Activated CD8-positive, alpha-beta memory T cell treated with anti-CD3 and anti-CD28 coated beads, Interleukin-2, amount 50 U/mL, for 24 hours (primary cell): ENCODE measurements at regions not wholly inside any gene's neighbourhood (a gene's known extent, or its start where the extent isn't known, plus 50 kb on each side); places are given as distances from the start of the nearest gene placed in this dataset.

ENCODE experiments used
- DNase-seq: peaks from one replicate; pipeline ENCODE4 v3.0.0-alpha.2; 2020; ENCODE audit errors: extremely low read depth

GRCh38 chr5:3654515-3654914, 58.9 kb downstream of the IRX1 start:
- DNase-seq = no peak

- no peak for DNase-seq
Measured at GRCh38 chr5:3656803-3657202, 61.2 kb downstream of the IRX1 start.

DNA sequence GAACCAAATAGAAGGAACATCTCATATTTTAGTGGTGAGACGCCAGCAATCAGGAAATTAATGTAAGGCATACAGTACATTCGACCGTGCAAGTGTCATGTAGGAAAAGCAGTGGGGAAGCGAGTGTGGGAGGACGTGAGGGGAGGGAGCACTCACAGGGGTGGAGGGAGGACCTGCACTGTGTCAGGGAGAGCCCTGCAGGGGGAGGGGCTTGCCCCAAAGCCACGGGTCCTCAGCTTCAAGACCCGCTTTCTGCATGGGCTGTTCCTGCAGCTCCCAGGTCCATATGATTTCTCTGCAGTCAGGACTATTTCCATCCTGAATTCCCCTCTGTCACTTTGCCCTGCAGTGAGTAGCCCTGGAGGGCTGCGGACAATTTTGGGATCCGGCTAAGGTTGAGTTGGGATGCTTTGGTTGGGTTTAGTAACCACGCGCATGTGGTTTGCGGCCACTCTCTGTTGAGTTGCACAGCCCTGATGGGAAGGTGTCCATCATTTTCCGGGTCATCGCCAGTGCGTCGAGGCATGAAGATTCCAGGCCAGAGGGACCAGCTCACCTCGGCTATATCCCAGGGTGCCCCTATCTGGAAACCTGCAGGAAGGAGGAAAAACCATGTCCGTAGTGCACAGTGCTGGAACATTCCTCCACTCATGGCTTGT, 61.9 kb downstream of the IRX1 start:
- DNase-seq = no peak

DNA sequence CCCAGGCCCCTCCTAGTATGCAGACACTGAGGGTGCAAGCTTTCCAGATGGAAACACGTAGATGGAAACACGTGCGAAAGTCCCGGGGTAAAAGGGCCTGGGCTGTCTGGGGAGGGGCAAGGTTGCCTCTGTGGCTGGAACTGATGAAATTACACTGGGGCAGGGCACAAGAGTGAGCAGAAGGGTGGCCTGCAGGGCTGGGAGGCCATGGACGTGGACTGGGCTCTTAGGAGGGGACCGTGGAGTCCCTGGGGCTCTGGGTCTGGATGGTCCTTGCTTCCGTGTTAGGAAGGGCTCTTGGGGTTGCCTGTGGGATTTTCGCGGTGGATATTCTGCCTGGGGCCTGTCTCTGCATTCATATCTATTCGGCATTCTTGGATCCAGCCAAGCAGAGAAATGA, 63.3 kb downstream of the IRX1 start:
- no peak for DNase-seq

DNA sequence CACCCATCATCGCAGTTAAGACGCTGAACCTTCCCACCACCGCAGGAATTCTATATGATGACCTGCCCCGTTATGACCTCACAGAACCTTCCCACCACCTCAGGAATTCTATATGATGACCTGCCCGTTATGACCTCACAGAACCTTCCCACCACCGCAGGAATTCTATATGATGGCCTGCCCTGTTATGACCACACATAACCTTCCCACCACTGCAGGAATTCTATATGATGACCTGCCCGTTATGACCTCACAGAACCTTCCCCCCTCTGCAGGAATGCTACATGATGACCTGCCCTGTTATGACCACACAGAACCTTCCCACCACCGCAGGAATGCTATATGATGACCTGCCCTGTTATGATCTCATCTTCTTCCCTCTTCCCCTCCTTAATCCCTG, 64.3 kb downstream of the IRX1 start:
- DNase-seq = no peak

DNA sequence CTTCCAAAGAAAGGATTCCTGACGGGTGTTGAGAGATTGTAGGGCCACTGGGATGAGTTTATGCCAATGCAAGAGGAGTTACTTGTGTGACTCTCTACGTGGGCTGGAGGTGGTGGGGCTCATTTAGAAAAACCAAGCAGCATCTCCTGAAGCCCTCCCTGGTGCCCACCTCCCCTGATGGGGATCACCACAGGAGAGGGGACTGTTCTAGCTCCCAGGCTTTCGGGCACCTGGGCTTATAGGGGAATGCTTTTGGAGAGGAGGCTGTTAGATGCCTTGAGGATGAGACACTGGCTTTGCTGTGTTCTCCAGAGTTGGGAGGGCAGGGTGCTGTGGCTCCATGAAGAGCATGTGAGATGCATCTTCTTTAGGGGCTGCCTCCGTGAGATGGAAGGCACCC, 65.0 kb downstream of the IRX1 start:
- DNase-seq = no peak

GRCh38 chr5:3661755-3662296, 66.2 kb downstream of the IRX1 start:
- DNase-seq = no peak

DNA sequence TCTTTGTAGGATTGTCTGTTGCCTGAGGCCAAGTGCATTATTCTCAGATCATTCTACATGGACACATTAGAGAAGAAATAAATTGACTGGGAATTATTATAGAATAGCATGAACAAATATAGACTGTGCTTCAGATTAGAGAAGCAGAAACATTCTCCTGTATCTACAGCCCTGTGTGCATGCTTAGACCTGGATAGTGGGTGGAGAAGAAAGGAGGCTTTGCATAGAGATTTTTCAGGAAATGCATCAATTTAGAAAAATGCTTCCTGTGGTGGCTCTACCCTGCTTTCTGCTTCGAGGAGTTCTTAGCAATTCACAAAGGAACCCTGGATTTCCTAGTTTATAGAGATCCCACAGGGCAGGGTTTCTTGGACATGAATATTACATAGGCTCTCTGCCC, 66.7 kb downstream of the IRX1 start:
- no peak for DNase-seq

DNA sequence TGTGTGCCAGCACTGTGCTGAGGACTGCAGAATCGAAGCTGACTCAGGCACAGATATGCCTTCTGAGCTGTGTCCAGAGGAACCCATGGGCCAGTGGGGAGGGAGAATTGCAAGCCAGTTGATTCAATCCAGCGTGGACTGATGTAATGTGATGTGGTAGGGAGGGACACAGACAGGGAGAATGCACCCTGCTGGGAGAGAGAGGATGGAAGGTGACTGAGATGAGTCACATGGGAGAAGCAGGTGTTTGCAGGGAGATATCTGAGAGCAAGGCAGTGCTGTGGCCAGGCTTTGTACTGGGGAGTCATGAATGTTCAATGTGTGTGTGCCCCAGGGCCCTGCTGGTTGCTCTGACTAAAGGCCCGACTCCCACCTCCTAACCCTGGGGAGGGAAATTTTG, 75.7 kb downstream of the IRX1 start:
- no peak for DNase-seq

GRCh38 chr5:3678801-3679200, 83.2 kb downstream of the IRX1 start:
- no peak for DNase-seq

GRCh38 chr5:3680821-3681220, 85.2 kb downstream of the IRX1 start:
- DNase-seq = no peak

- no peak for DNase-seq
Measured at GRCh38 chr5:3684118-3684517, 88.5 kb downstream of the IRX1 start.

GRCh38 chr5:3684771-3685354, 89.2 kb downstream of the IRX1 start:
- no peak for DNase-seq

DNA sequence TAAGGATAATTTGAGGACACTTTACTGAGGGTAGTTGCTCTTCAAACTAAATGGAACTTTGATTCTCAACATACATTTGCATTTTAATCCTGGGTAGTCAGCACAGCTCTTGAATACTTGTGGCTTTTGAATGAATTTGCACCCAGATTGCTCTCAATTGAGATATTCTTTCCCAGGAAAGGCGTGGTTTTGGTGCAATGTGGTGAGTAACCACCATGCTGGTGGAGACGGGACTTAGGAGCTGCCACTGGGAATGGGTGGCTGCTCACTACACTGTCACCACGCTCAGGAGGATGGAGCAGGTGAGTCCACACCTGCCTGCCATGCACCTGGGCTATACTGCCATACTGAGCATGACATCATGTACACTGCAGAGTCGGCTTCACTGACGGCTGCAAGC, 99.2 kb downstream of the IRX1 start:
- no peak for DNase-seq

DNA sequence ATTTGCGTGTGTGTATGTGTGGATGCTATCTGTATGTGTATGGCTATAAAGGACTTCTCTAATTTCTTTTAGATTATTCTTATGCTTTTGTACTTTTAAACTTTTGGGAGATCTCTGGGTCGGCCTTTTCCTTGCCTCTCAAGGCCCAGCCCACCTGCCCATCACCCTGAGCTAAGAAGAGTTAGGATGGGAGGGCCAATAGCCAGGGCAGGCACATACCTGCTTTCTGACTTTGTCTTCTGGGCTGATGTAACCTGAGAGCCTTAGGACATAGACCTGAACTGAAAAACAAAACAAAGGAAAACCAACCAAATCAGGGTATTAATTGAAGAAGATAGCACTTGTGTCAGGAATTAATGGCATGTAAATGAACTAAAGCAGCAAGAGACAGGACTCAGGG, 100.2 kb downstream of the IRX1 start:
- DNase-seq = no peak

DNA sequence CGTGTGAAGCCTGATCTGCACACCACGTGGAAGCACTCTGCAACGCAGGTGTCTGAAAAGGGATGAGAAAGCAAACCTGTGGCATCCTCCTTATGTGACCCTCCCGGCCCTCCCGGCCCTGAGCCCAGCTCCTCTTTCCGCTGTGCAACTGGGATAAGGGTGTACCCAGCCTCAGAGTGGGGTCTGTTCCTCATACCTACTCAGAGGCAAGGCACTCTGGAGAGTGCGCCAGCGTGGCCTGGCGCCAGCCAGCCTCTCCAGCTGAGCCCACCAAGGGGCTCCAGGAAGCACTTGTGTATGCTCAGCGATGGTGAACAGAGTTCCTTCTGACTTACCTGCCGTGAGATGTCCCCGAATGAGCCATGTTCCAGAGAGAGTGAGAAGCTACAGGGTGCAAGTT, 102.8 kb downstream of the IRX1 start:
- no peak for DNase-seq

DNA sequence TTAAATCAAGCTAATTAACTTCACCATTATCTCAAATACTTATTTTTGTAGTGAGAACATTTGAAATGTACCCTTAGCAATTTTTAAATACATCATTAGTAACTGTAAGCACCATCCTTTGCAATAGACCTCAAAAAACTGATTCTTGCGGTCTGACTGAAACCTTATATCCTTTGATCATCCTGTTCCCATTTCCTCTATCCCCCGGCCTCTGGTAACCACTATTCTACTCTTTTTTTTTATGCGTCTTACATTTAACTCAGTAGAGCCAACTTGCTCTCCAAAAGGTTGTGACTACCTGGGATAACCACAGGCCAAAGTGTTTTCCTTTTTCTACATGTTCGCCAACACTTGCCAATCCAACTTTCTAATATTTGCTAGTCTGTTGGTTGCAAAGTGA, 106.1 kb downstream of the IRX1 start:
- no peak for DNase-seq

GRCh38 chr5:3704661-3705060, 109.0 kb downstream of the IRX1 start:
- no peak for DNase-seq

DNA sequence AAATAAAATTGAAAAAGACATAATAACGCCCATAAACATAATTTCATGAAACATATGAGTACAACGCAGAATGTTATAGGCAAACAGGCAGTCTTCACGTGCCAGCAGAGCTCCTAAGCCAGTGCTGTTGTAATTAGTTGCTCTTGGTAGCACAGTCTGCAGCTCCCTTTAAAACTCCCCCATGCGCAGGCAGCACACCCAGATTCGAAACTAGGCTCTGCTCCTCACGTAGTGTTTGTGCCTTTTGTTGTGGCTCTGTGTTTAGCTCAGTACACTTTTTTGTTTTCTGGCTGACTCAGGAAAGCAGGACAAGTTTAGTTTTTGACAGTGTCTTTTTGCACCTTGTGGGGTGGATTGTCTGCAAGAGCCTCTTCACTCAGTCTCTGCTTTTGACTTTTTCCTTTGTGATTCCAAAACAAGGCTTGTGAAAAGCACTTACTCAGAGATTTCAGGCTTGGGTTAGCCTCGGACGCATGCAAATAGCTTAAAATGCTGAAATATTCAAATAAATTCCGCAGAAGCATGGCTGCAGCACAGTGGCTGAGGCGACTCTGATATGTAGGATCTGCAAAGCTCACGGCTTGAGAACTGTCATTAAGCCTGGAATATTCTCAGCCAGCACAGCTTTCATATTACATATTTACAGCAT, 113.6 kb downstream of the IRX1 start:
- DNase-seq = no peak

DNA sequence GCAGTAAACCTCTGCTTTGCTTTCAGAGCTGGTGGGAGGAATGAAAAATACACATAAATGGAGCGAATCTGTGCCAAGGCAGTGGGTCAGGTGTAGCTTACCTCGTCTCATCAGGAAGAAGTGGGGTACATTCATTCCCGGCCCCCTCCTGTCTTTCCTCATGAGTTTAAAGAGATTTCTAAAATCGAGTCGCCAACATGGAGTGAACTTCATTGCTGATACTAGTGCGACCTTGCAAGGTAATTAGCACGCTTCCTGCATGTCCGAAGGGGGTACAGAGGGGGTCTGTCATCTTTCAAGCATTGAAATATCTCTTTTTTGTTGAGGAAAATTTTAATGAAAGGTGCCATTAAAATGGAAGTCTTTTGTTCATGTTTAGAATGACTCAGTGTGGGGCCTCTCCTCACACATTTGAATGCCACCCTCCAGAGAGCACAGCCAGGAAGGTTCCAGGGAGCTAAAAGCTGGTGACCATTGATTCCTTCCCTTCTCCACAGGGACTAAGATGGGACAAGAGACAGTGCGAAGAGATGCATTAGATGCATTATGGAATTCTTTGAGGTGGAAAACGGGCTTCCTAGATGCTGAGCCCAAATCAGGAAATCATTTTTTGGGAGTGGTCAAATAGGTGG, 114.2 kb downstream of the IRX1 start:
- DNase-seq = no peak

GRCh38 chr5:3715062-3715461, 119.4 kb downstream of the IRX1 start:
- no peak for DNase-seq

- no peak for DNase-seq
Measured at GRCh38 chr5:3729631-3730030, 134.0 kb downstream of the IRX1 start.

GRCh38 chr5:3734632-3735031, 139.0 kb downstream of the IRX1 start:
- DNase-seq = no peak
